ENCODE measurements at regions not wholly inside any gene's neighbourhood (a gene's known extent, or its start where the extent isn't known, plus 50 kb on each side); places are given as distances from the start of the nearest gene placed in this dataset.

- intact Hi-C loops (cut with micrococcal nuclease) = no loop called here
Observed at GRCh38 chr5:164335837-164336236, 830.4 kb downstream of the MAT2B start.

DNA sequence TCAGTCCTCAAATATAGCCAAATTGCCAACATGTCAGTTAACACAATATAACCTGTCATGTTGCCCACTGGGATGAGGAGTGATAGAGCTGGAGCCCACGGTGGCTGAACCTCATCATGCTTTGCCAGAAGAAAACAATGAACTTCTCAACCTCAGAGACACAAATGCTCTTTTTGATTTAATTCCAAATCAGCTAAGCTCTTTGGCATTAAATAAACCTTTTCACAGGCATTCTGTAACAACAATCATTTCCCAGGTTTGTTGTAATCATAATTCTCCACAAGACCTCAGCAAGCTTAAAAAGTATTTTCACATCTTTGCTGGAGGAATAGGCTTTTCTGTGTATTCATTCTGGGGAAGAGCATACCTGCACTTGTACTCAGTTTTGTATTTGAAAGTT lies 830.9 kb downstream of the MAT2B start:
- intact Hi-C loops (cut with micrococcal nuclease) = no loop called here

- intact Hi-C loops (cut with micrococcal nuclease) = no loop called here
Observed at GRCh38 chr5:164336906-164337305, 831.5 kb downstream of the MAT2B start.

DNA sequence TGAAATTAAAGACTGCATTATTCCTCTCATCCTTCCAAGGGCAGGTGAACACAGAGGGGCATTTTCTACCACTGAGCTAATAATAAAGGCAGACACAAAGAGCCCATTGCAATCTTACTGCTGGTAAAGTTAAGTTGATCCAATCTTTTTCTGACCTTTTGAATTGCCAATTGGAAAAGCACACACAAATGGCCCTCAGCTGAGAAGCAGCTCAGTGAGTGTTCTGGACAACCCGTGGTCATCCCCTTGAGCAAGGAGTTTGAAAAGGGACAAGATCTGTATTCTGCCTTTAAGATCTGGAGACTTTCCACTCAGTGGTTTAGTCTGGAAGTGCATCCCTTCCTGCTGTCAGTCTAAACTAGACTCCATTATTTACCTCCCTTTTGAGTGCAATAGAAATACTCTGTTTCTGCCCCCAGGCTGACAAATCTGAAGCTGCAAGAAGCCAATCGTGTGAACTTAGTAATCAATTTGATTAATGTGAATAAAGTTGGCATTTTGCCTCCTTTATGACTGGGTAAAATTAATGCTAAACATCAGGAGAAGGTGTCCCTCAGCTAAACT lies 835.7 kb downstream of the MAT2B start:
- intact Hi-C loops (cut with micrococcal nuclease) = no loop called here

DNA sequence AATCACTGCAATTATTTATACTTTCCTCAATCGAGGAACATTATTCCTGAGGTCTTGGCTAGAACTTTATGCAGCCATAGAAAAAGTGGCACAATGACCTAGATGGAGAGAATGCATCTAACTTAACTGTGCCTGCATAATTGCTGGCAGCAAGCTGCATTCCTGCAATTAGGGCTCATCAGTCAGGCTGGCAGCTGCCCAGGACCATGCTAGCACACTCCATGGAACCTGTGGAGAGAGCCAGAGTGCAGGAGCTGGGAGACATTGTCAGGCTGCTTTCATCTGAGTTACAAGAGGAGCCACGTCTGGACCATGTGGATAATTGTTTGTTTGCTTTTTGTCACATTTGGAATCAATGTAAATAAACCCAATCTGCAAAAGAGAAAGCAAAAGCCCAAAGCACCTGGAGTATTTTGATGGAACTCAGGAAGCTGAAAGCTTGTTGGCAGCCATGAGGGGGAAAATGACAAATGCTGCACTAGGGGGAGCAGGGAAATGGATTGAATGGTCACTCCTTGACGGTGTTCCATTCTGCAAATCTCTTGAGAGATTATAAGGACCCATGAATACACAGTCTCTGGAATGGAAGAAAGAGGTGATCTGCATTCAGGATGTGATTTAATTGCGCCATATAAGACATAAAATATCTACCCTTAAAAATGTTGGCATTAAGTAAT lies 839.9 kb downstream of the MAT2B start:
- intact Hi-C loops (cut with micrococcal nuclease) = no loop called here

GRCh38 chr5:164345853-164346252 lies 840.4 kb downstream of the MAT2B start:
- intact Hi-C loops (cut with micrococcal nuclease) = no loop called here

DNA sequence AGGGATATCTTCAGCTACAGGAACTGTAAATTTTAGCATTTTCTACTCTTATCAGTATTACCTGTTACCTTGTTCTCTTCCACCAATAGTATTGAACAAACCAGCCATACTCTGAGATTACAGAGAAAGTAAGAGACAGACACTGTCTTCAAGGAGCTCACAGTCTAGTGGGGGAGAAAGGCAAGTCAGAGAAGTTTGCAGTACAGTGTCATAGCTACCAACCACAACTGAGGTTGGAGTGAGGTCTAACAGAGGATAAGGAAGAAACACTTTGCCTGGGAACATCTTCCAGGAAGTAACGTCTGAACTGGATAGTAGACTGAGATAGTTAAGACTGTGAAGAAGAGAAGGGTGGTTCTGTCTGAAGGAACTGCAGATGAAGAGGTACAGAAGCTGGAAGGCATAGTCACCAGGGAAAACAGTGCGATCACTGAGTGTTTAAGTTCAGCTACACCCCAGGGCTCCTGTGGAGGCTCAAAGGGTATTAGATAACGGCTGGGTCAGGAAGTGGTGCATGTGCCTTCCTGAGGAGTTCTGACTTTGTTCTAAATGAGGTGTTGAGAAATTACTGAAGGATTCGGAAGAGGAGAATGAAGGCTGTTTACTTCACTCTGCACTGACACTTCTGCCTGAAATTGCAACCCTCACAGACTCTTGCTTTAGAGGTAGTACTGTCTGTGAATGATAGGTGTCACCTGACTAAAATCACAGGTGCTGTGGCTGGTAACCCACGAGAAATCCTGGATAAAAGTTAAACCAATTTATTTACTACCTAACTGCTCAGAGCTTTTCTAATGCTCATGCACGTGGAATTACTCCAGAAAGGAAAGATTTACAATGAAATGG lies 841.6 kb downstream of the MAT2B start:
- intact Hi-C loops (cut with micrococcal nuclease) = no loop called here

- intact Hi-C loops (cut with micrococcal nuclease) = no loop called here
Observed at GRCh38 chr5:164350236-164350635, 844.8 kb downstream of the MAT2B start.

DNA sequence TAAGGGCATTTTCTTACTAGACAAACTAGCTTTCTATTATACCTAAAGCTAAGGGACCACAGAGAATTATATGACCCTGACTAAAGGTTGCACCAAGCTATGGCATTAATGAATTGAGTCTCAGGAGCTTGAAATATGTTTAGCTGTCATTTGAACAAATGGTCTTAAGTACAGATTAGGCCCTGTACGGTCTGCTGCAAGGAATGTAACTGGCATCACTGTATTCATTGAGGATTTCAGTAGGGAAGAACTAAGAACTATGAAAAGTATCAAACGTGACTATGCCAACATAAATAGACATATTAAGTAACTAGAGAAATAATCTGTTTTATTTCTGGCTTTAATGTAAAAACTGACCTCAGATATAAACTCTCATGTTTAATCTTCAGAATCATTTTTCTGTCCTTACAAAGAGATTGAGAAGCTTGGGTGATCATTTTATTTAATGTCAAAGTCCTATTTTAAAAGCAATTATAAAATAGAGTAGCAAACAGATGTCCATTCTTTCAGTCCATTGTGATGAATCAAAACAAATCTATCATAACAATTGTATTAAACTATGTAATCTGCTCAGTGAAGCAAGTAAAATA lies 845.9 kb downstream of the MAT2B start:
- intact Hi-C loops (cut with micrococcal nuclease) = no loop called here

DNA sequence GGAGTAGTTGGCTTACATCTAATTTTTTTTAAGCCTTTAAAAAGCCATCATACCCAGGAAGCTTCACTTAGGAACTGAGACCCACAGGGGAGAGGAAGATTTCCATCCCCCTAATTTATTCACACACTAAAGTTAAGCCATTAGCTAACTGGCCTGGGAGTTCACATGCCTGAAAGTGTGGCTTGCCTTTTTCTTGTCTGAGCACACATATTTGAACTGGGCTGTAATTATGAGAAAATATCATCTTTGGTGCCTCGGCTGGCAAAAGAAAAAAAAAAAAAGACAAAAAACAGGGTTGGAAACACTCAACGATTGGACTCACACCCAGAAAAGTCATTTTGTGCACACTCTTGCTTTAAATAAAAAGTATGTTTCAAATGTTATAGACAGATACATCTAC lies 847.3 kb downstream of the MAT2B start:
- intact Hi-C loops (cut with micrococcal nuclease) = no loop called here

DNA sequence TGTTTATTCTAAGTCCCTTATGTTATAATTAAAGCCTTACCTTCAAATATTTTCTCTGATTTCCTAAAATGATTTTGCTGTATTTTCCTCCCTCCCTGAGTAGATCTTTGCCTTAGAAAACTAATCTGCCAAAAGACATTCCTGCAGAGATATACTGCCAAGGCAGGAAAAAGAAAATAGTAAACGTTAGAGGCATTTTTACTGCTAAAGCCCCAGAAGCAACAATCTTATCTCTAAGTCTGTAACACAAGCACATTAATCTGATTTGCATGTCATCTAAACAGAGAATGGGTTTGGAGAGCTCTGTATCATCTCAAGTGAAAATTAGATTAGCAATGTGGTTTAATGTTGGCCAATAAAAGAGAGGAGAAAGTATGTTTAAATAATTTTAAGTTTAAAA lies 847.7 kb downstream of the MAT2B start:
- intact Hi-C loops (cut with micrococcal nuclease) = no loop called here

GRCh38 chr5:164354139-164354751 lies 848.8 kb downstream of the MAT2B start:
- intact Hi-C loops (cut with micrococcal nuclease) = no loop called here

DNA sequence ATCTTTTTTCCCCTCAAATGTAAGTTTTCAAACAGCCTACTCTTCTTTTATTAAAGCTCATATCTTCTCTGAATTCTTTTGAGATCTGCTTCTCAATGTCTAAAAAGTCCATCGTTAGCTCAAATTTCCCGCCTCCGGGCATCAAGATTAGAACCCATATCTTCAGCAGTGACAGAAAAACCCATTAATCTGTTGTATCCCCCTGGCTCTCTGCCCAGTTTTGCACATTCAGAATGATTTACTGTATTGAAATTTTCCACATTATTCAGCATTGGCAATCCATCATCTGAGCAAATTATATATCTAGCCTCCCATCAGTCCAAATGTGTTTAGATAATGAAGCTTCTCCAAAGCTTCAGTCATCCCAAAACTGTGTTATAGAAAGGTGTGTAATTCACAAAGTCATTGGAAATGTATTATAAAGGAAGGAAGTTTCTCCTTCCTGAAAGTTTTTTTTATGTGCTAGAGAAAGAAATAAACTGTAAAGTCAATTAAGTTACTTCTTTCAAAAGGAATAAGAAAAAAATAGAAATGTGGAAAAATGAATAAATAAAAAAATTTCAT lies 849.9 kb downstream of the MAT2B start:
- intact Hi-C loops (cut with micrococcal nuclease) = no loop called here

DNA sequence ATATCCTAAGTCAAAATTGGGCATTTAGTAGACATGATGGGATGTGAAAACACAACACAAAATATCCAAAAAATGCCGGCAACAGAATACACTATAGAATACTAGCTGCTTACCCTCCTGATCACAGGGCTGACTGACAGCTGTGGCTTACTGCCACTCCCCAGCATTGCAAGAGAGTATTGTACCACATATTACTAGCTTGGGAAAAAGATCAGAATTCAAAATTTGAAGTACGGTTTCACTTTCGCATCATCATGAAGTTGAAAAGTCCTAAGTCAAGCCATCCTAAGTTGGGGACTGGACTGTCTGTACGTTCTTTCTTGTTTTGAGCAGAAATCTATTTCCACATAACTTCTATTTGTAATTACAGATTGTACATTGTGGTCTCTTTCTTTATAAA lies 851.4 kb downstream of the MAT2B start:
- intact Hi-C loops (cut with micrococcal nuclease) = no loop called here

DNA sequence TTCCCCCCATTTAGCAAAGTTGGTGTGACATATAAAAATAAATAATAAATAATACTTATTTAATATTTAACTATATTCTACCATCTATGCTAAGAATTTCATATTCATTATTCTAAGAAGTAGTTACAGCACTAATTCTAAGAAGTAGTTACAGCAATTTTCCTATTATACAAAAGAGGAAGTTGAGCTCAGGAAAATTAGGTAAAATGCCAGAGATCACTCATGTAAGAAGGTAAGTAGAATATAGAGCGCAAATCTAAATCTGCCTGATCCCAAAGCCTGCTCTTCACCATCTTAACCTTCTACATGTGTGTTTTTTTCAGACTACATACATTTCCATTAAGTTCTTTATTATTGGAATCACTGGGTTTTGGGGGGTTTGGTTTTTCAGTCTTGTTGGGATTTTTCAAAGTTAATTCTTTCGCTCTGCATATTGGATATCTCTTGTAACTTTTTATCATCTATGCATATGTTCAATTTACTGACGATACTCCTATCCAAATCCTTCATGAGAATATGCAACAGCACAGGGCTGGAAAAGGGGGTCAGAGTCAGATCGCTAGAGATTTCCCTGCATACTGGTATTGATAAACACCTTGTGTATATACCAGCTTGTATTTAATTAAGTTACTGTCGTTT lies 852.1 kb downstream of the MAT2B start:
- intact Hi-C loops (cut with micrococcal nuclease) = no loop called here

- intact Hi-C loops (cut with micrococcal nuclease) = no loop called here
Observed at GRCh38 chr5:164358531-164359259, 853.3 kb downstream of the MAT2B start.

DNA sequence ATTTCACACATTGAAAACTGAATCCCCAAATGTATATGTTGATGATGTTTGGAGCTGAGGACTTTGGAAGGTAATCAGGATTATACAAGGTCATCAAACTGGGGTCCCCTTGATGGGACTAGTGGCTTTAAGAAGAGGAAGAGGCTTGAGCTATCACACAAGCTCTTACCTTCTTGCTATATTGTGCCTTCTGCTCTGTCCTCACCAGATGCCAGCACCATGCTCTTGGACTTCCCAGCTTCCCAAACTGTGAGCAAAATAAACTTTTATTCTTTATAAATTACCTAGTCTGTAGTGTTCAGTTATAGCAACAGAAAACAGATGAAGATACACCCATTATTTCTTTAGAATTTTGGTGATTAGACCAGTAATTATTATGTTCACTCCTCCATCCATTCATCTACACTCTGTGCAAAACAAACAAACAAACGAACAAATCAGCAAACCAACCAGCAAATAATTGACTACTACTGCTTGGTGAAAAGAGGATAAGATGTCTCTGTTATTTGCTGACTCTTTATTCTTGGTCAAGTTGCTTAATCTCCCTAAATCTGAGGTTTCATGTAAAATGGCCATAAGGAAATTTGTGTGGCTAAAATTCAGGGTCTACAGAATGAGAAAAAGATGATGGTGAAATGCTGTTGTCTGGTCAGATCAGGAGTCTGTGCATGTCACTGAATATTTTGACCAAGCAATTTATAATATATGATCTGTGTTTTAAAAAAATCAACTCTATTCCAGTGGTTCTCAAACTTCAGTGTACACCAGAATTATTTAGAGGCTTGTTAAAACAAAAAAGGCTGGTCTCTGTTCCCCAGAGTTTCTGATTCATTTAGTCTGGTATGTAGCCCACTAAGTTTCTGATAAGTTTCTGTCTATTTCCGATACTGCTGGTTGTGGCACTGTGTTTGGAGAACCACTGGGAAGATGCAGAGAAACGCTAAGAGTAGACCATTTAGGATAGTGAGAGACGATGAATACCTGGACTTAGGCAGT lies 854.1 kb downstream of the MAT2B start:
- intact Hi-C loops (cut with micrococcal nuclease) = no loop called here

DNA sequence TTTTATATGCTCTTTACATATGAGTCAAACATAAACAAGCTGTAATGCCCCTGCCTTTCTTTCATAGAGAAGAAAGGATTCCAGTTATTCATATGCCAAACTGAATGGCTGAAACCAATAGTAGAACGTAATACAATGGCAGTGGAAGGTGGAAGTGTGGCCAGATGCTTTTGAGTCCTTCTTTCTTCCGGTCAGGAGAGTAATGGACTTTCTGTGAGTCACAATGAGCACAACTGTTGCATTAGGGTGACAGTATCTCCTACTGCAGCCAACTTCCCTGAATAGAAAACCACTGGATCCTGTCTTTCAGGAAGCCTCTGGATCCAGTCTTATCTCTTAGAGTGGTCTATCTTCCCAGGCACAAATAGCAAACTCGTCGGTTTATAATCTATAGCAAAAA lies 855.2 kb downstream of the MAT2B start:
- intact Hi-C loops (cut with micrococcal nuclease) = no loop called here

DNA sequence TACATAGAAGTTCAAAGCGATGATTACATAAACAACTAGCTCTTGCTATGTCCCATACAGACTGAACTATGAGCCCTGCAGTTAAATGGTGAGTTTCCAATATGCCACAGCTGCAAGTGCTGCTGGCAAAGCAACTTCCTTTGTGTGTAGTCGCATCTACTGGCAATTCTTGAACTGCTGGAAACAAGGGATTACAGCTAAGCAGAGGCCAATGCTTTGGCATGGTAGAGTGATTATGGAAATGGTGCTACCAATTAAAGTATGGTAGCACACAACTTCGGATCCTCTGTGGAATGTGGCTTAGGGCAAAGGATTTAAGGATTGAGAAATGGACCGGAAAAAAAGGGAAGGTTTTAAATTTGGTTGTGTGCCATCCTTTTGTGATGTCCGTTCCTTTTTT lies 856.6 kb downstream of the MAT2B start:
- intact Hi-C loops (cut with micrococcal nuclease) = no loop called here

Data from T-helper 1 cell treated with Interleukin-12 subunit alpha and Interleukin-12 subunit beta and Interleukin-4 antibody, amounts not matched to agents 30 ng/mL and 1 ng/mL, for 36 hours (primary cell).